ENCODE measurements at regions not wholly inside any gene's neighbourhood (a gene's known extent, or its start where the extent isn't known, plus 50 kb on each side); places are given as distances from the start of the nearest gene placed in this dataset.
A peak's percentile ranks its signal among the peaks of the same experiment; 100 is the strongest.
"Not testable (repeated sequence)": the region's sequence is repeated elsewhere in the genome, so short reads cannot be mapped to it uniquely, and the experiment has no call there.

GRCh38 chrX:35221391-35221790, 278.8 kb downstream of the FAM47B start:
- not testable (repeated sequence) for DNase-seq (ENCODE audit: low spot score)

GRCh38 chrX:35244088-35244741, 301.6 kb downstream of the FAM47B start:
- DNase-seq (ENCODE audit: low spot score), result no peak

- DNase-seq (ENCODE audit: low spot score), result no peak
Observed at GRCh38 chrX:35244796-35245508, 302.4 kb downstream of the FAM47B start.

- no peak for DNase-seq (ENCODE audit: low spot score)
Observed at GRCh38 chrX:35251226-35251625, 308.6 kb downstream of the FAM47B start.

GRCh38 chrX:35276115-35276514, 333.5 kb downstream of the FAM47B start:
- DNase-seq (ENCODE audit: low spot score), result no peak

- DNase-seq (ENCODE audit: low spot score), result no peak
Observed at GRCh38 chrX:35285289-35285962, 342.8 kb downstream of the FAM47B start.

GRCh38 chrX:35288657-35289056, 346.1 kb downstream of the FAM47B start:
- DNase-seq (ENCODE audit: low spot score), result no peak

GRCh38 chrX:35289952-35290351, 347.4 kb downstream of the FAM47B start:
- DNase-seq (ENCODE audit: low spot score), result no peak

- no peak for DNase-seq (ENCODE audit: low spot score)
Observed at GRCh38 chrX:35291013-35291412, 348.4 kb downstream of the FAM47B start.

- DNase-seq (ENCODE audit: low spot score), result no peak
Observed at GRCh38 chrX:35292522-35292921, 349.9 kb downstream of the FAM47B start.

GRCh38 chrX:35305037-35305436, 362.4 kb downstream of the FAM47B start:
- not testable (repeated sequence) for DNase-seq (ENCODE audit: low spot score)

GRCh38 chrX:35339796-35340195, 397.2 kb downstream of the FAM47B start:
- no peak for DNase-seq (ENCODE audit: low spot score)

- DNase-seq (ENCODE audit: low spot score), result no peak
Observed at GRCh38 chrX:35340465-35340864, 397.9 kb downstream of the FAM47B start.

GRCh38 chrX:35351212-35351611, 408.6 kb downstream of the FAM47B start:
- no peak for DNase-seq (ENCODE audit: low spot score)

- DNase-seq (ENCODE audit: low spot score), result no peak
Observed at GRCh38 chrX:35351795-35352483, 409.3 kb downstream of the FAM47B start.

GRCh38 chrX:35357656-35358055, 415.1 kb downstream of the FAM47B start:
- DNase-seq (ENCODE audit: low spot score), result no peak

GRCh38 chrX:35362866-35363265, 420.3 kb downstream of the FAM47B start:
- no peak for DNase-seq (ENCODE audit: low spot score)

- DNase-seq (ENCODE audit: low spot score), result no peak
Observed at GRCh38 chrX:35374116-35374515, 424.0 kb upstream of the MAGEB16 start.

GRCh38 chrX:35380808-35381700, 417.1 kb upstream of the MAGEB16 start:
- peak; percentile 12 for DNase-seq (ENCODE audit: low spot score)

GRCh38 chrX:35381709-35382108, 416.4 kb upstream of the MAGEB16 start:
- not testable (repeated sequence) for DNase-seq (ENCODE audit: low spot score)

GRCh38 chrX:35382966-35383365, 415.2 kb upstream of the MAGEB16 start:
- no peak for DNase-seq (ENCODE audit: low spot score)

- no peak for DNase-seq (ENCODE audit: low spot score)
Observed at GRCh38 chrX:35392232-35392631, 405.9 kb upstream of the MAGEB16 start.
